Mucosa of descending colon (tissue), 3 donors: ENCODE measurements at regions not wholly inside any gene's neighbourhood (a gene's known extent, or its start where the extent isn't known, plus 50 kb on each side); places are given as distances from the start of the nearest gene placed in this dataset.

Source experiments
- ATAC-seq: fragments of 200-7000 bp; cut with Tn5 transposase; one replicate; pipeline ENCODE4 v1.9.1; 2020; ENCODE audit warnings: mild to moderate bottlenecking, moderate library complexity
- DNase-seq, 3 donors: peaks; one replicate each; pipeline ENCODE4 v3.0.0-alpha.2; 2020
- H3K36me3 ChIP-seq: fragments of 200-600 bp; one replicate; pipeline ENCODE4 v1.8.0; 2021; ENCODE audit warnings: low read depth, mild to moderate bottlenecking
- H3K4me1 ChIP-seq: fragments of 200-600 bp; one replicate; pipeline ENCODE4 v1.8.0; 2021; ENCODE audit warnings: low read depth, mild to moderate bottlenecking
- H3K4me3 ChIP-seq: fragments of 200-600 bp; one replicate; pipeline ENCODE4 v1.8.0; 2021; ENCODE audit warnings: mild to moderate bottlenecking
- H3K9me3 ChIP-seq: fragments of 200-600 bp; one replicate; pipeline ENCODE4 v1.8.0; 2021; ENCODE audit warnings: mild to moderate bottlenecking
- CTCF ChIP-seq: fragments of 200-600 bp; IDR thresholded peaks from one replicate; pipeline ENCODE4 v1.8.0; 2022; ENCODE audit warnings: antibody characterized with exemption, mild to moderate bottlenecking
- intact Hi-C, 2 donors: fragments of 100-400 bp; cut with DNase I in 1 of 2; cut with micrococcal nuclease in 1 of 2; formaldehyde crosslinking; loops; one replicate each; pipeline versions ENCODE4 v1.11.0 to v1.11.1; 2022; cut with DNase I, micrococcal nuclease
- donor health status: DM: no; HTN: no; CAD: no; lungs with moderate emphysema.
- donor health status: DM: no; HTN: no; CAD: no.
- donor health status: DM: no; HTN: yes; CAD: no.

DNA sequence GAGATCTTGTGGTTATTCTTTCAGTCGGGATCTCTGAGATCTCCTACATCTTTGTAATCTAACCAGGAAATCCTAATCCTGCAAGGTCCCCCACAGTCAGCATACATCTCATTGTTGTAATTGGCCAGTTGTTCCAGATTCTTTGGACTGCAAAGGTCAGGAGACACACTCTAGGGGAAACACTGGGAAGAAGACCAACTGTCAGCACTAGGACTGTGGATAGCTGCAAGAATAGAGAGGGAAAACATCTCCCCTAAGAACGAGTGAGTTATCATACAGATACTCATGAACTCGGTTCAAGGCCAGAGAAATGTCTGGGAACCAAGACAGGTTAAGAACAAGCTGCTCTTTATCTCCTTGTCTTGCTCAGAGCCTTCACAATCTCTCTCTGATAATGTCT is 217.9 kb upstream of the TMPO start:
- TF ChIP-seq CTCF: no peak
- DNase-seq: no peak
- H3K9me3 ChIP-seq: no peaks in the 10 kb centered on the region
- H3K4me1 ChIP-seq: no peaks in the 10 kb centered on the region
- ATAC-seq: no peak
- H3K4me3 ChIP-seq: no peak overlapping the region
- no peaks in the 10 kb centered on the region for H3K36me3 ChIP-seq
- intact Hi-C loops: no loop called here

DNA sequence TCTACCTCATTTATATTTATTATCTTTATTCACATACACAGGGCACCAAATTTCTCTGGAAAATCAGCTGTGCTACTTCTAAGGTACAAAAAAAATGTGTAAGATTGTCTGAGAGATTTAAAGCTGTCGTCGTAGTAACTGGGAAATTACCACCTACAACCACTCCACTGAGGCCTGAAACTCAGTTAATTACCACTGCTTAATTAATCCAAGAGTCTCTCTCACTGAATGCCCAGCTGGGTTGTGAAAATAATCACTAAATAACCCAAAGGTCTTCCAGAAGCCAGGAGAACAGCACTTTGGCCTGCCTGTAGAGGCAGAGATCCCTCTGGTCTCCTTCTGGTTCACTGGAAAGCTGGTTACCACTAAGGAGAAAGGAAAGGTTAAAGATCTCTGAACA is 207.2 kb upstream of the TMPO start:
- Histone ChIP-seq H3K9me3 (no peaks in the 10 kb centered on the region), H3K4me1 (no peaks in the 10 kb centered on the region), H3K4me3 (no peak overlapping the region), H3K36me3 (no peaks in the 10 kb centered on the region)
- DNase-seq (no peak), ATAC-seq (no peak)
- TF ChIP-seq CTCF: no peak
- intact Hi-C loops: no loop called here

DNA sequence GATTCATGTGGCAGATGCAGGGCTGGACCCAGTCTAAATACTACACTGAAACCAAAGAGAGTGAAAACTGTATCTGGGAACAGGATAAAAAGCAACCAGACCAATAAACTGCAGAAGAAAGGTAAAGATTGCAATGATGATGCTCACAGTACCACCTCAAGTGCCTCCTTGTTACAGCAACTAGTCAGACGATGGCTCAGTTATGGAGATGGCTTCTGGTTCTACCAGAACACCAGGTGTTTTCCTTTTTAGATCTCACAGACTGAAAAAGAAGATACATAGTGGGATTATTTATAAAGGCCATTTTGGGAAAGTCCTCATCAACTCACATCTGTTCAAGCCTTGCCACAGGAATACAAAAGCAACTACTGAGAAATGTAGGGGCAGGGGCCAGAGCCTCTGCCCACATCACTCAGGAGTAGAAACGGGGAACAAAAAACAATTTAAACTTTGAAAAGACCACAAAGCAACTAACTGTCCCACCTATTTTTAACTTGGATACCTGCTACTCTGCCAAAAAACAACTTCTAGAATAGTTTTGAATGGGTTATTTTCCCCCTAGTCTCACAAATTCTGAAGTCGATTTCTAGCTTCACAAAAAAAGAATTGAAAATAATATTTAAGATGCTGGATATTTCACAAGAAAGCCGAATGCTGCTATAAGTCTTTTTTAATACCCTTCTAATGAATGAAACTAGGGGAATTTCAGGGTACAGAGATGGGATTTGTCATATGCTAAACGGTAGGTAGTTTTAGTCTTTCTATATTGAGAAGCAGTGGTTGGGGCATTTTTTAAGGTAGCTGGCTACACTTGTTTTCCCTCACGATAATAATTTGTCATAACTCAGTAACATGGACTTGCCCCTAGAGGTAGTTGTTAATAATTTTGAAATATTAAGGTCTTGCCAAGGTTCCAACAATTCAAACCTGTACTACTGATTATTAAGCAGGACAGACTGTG is 197.2 kb upstream of the TMPO start:
- Histone ChIP-seq H3K9me3 (no peaks in the 10 kb centered on the region), H3K4me3 (no peak overlapping the region), H3K36me3 (no peaks in the 10 kb centered on the region), H3K4me1 (no peaks in the 10 kb centered on the region)
- intact Hi-C loops: no loop called here
- ATAC-seq (no peak), DNase-seq (no peak)
- no peak for TF ChIP-seq CTCF

DNA sequence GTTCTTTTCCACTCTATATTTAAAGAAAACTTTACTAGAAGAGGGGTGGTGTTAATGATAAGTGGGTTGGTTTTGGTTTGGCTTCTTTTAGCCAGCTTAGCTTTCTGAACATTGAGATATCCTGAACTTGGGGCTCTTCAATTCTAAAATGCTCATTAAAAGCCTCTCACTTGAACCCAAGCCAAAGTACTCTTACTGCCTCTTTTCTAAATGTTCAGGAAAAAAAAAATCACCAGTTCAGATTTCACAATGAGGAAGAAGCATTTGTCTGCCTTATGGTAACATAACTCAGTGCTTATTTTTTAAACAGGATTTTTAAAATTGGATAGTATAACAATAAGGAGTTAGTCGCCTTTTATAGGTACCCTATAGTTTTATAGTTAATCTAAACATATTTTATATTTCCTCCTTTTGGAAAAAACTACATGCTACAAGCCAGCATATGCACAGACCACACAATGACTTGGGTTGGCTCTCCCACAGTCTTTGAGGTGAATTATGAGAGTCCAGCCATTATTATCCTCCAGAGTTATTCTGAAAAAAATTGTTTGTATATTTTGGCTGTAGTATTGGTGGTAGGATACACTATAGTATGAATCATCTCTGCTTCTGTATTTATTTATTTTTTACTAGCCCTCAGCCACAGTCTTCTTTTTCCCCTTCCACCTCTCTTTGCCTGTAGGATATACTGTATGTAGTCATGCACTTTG is 195.5 kb upstream of the TMPO start:
- intact Hi-C loops: no loop called here
- no peaks in the 10 kb centered on the region for H3K4me1 ChIP-seq
- TF ChIP-seq CTCF: no peak
- DNase-seq (no peak), ATAC-seq (no peak)
- no peaks in the 10 kb centered on the region for H3K36me3 ChIP-seq
- no peaks in the 10 kb centered on the region for H3K9me3 ChIP-seq
- H3K4me3 ChIP-seq: no peak overlapping the region

DNA sequence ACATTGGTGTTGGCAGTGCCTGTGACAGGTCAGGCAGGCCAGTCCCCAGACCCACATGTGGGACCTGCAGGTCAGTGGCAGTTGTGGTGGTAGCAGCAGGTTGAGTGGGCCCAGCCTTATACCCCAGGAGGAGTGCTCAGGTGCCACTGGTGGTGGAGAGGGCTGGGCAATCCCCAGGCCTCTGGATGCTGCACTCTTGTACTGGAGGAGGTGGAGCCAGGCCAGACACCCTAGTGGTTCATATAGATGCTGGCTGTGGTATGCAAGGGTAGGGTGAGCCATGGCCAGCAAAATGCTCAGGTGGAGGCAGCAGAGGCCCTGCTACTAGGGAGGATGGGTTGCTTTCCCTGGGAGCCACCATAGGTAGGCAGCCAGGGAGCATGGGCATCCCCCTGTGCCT is 190.4 kb upstream of the TMPO start:
- Histone ChIP-seq H3K4me3 (no peak overlapping the region), H3K4me1 (no peaks in the 10 kb centered on the region), H3K36me3 (no peaks in the 10 kb centered on the region), H3K9me3 (no peaks in the 10 kb centered on the region)
- intact Hi-C loops: no loop called here
- TF ChIP-seq CTCF: no peak
- DNase-seq: no peak
- ATAC-seq: no peak
